GM12878 (cell line): ENCODE measurements at regions not wholly inside any gene's neighbourhood (a gene's known extent, or its start where the extent isn't known, plus 50 kb on each side); places are given as distances from the start of the nearest gene placed in this dataset.

ENCODE experiments used
- ATAC-seq: fragments of 200-7000 bp; cut with Tn5 transposase; 3 replicates; pipeline ENCODE4 v1.9.1; 2020; ENCODE audit warnings: mild to moderate bottlenecking, moderate library complexity
- BruUV-seq: library from RNA; stranded (reverse); fragments of 400-500 nt; replicated peaks from 2 replicates; lab custom pipeline; 2021; lab: Mats Ljungman, UMichigan
- CTCF ChIA-PET: fragments of 300-600 bp; sonication (Branson Sonifier 250); formaldehyde crosslinking; extraction: SDS; loops from one replicate; lab custom pipeline; 2021; ENCODE audit warnings: inconsistent platforms; lab: Yijun Ruan, JAX
- POLR2A ChIA-PET: fragments of 350-600 bp; formaldehyde crosslinking; extraction: SDS; loops from one replicate; lab custom pipeline; 2021; ENCODE audit warnings: inconsistent platforms; lab: Charles Lee
- RAD21 ChIA-PET: fragments of 300-600 bp; sonication (Branson Sonifier 250); formaldehyde crosslinking; loops from one replicate; lab custom pipeline; 2023; ENCODE audit warnings: antibody characterized with exemption; ENCODE audit not compliant: unreplicated experiment; lab: Charles Lee
- SMC1A ChIA-PET: fragments of 300-600 bp; sonication (Branson Sonifier 250); formaldehyde crosslinking; loops from one replicate; lab custom pipeline; 2023; ENCODE audit not compliant: unreplicated experiment, uncharacterized antibody; lab: Charles Lee
- DNase-seq: peaks from one replicate; pipeline ENCODE4 v3.0.0-alpha.2; 2011; ENCODE audit warnings: low read depth, low spot score
- FAIRE-seq: peaks from 3 replicates; lab custom pipeline; 2011; peaks lifted over from hg19 to GRCh38; lab: Jason Lieb, UNC
- H2AFZ ChIP-seq: 2 replicates; pipeline ENCODE4 v1.6.0; 2011; ENCODE audit warnings: low read depth, low read length, control low read depth; ENCODE audit not compliant: control insufficient read depth
- H3K27ac ChIP-seq: 2 replicates; pipeline ENCODE4 v1.5.1; 2011; ENCODE audit warnings: control low read depth; ENCODE audit not compliant: control insufficient read depth, insufficient read depth
- H3K27me3 ChIP-seq, 2 experiments: replicated peaks in 1 of 2; 2 replicates each; pipeline versions ENCODE4 v1.6.0 to v1.6.1; 2011; ENCODE audit warnings: low read length in 1 of 2; ENCODE audit not compliant: control insufficient read depth in 2 of 2, insufficient read depth in 2 of 2
- H3K36me3 ChIP-seq, 2 experiments: 2 replicates each; pipeline ENCODE4 v1.5.1; 2011; ENCODE audit warnings: low read length in 1 of 2; ENCODE audit not compliant: control insufficient read depth in 2 of 2, insufficient read depth in 2 of 2
- H3K4me1 ChIP-seq: 2 replicates; pipeline ENCODE4 v1.6.1; 2011; ENCODE audit warnings: mild to moderate bottlenecking, low read length, moderate library complexity, mixed read lengths; ENCODE audit not compliant: control insufficient read depth, insufficient read depth
- H3K4me2 ChIP-seq: 2 replicates; pipeline ENCODE4 v1.6.0; 2011; ENCODE audit warnings: control low read depth; ENCODE audit not compliant: control insufficient read depth, insufficient read depth
- H3K4me3 ChIP-seq: fragments of 200-600 bp; sonication (generic); 2 replicates; pipeline ENCODE4 v1.5.1; 2016
- H3K79me2 ChIP-seq: 2 replicates; pipeline ENCODE4 v1.6.0; 2011; ENCODE audit warnings: low read length; ENCODE audit not compliant: control insufficient read depth, insufficient read depth
- H3K9ac ChIP-seq: 2 replicates; pipeline ENCODE4 v1.8.0; 2011; ENCODE audit warnings: low read length, control low read depth, mixed read lengths; ENCODE audit not compliant: control insufficient read depth, insufficient read depth
- H3K9me3 ChIP-seq: replicated peaks from 3 replicates; pipeline ENCODE4 v1.5.1; 2011; ENCODE audit warnings: mild to moderate bottlenecking, low read length; ENCODE audit not compliant: control insufficient read depth, insufficient read depth
- H4K20me1 ChIP-seq: 2 replicates; pipeline ENCODE4 v1.6.0; 2011; ENCODE audit not compliant: control insufficient read depth, insufficient read depth
- CBFB ChIP-seq: IDR thresholded peaks from 2 replicates; pipeline ENCODE4 v1.6.1; 2016; ENCODE audit warnings: antibody characterized with exemption, low read depth
- CHD4 ChIP-seq: fragments of 200-600 bp; sonication (generic); IDR thresholded peaks from 2 replicates; pipeline ENCODE4 v1.6.1; 2016; ENCODE audit warnings: mild to moderate bottlenecking
- DPF2 ChIP-seq: fragments of 450-650 bp; IDR thresholded peaks from 2 replicates; pipeline ENCODE4 v1.6.1; 2017; ENCODE audit warnings: mild to moderate bottlenecking
- EP300 ChIP-seq, 2 experiments: fragments of 150-350 bp in 1 of 2; IDR thresholded peaks; 2 replicates each; pipeline ENCODE4 v1.6.1; 2011 to 2012; ENCODE audit warnings: low read depth in 2 of 2, low read length in 2 of 2, borderline replicate concordance in 1 of 2, improper control_type of control experiment in 1 of 2, inconsistent platforms in 1 of 2; ENCODE audit not compliant: control insufficient read depth in 1 of 2
- MEF2A ChIP-seq: IDR thresholded peaks from 2 replicates; pipeline ENCODE4 v1.6.1; 2011; ENCODE audit warnings: low read depth, mild to moderate bottlenecking, low read length, moderate library complexity; ENCODE audit not compliant: insufficient read depth
- MXI1 ChIP-seq: fragments of 150-350 bp; IDR thresholded peaks from 2 replicates; pipeline ENCODE4 v1.6.1; 2011; ENCODE audit warnings: low read depth, mild to moderate bottlenecking, inconsistent platforms, low read length, improper control_type of control experiment
- PBX3 ChIP-seq: IDR thresholded peaks from 2 replicates; pipeline ENCODE4 v1.6.1; 2011; ENCODE audit warnings: mild to moderate bottlenecking, low read depth, low read length, moderate library complexity; ENCODE audit not compliant: insufficient replicate concordance
- POLR2AphosphoS2 ChIP-seq: IDR thresholded peaks from 2 replicates; pipeline ENCODE4 v1.6.1; 2011; ENCODE audit warnings: low read depth, mild to moderate bottlenecking, low read length, improper control_type of control experiment, moderate library complexity
- RCOR1 ChIP-seq: conservative IDR thresholded peaks from 2 replicates; pipeline ENCODE4 v1.6.1; 2012; ENCODE audit warnings: low read depth, low read length, improper control_type of control experiment
- RELA ChIP-seq: fragments of 450-650 bp; IDR thresholded peaks from 2 replicates; pipeline ENCODE4 v1.8.0; 2014; ENCODE audit warnings: borderline replicate concordance; ENCODE audit not compliant: partially characterized antibody
- REST ChIP-seq: IDR thresholded peaks from 2 replicates; pipeline ENCODE4 v1.6.1; 2012; ENCODE audit warnings: mild to moderate bottlenecking, low read depth, low read length
- SMAD5 ChIP-seq: IDR thresholded peaks from 2 replicates; pipeline ENCODE4 v1.6.1; 2016; ENCODE audit warnings: antibody characterized with exemption, low read depth
- SMC3 ChIP-seq: IDR thresholded peaks from 2 replicates; pipeline ENCODE4 v1.6.1; 2011; ENCODE audit warnings: low read length, improper control_type of control experiment, borderline replicate concordance
- TAF1 ChIP-seq: IDR thresholded peaks from 2 replicates; pipeline ENCODE4 v1.6.1; 2011; ENCODE audit warnings: mild to moderate bottlenecking, low read depth, low read length, borderline replicate concordance
- TCF7 ChIP-seq: IDR thresholded peaks from 2 replicates; pipeline ENCODE4 v1.6.1; 2014; ENCODE audit warnings: antibody characterized with exemption, borderline replicate concordance
- WRNIP1 ChIP-seq: IDR thresholded peaks from 2 replicates; pipeline ENCODE4 v1.6.1; 2011; ENCODE audit warnings: low read depth, low read length, improper control_type of control experiment, borderline replicate concordance
- ZNF24 ChIP-seq: fragments of 450-650 bp; IDR thresholded peaks from 2 replicates; pipeline ENCODE4 v1.6.1; 2017; ENCODE audit warnings: antibody characterized with exemption, mild to moderate bottlenecking
- ZSCAN29 ChIP-seq: fragments of 450-650 bp; IDR thresholded peaks from 2 replicates; pipeline ENCODE4 v1.6.1; 2017; ENCODE audit warnings: mild to moderate bottlenecking, moderate library complexity
- ZZZ3 ChIP-seq: IDR thresholded peaks from 2 replicates; pipeline ENCODE4 v1.6.1; 2011; ENCODE audit warnings: low read depth; ENCODE audit not compliant: control insufficient read depth, insufficient read length
- in situ Hi-C: fragments of 300-500 bp; cut with MboI; formaldehyde crosslinking; loops from 9 replicates; pipeline ENCODE4 v1.14.3; 2018; ENCODE audit warnings: mixed read lengths
- intact Hi-C: fragments of 100-400 bp; cut with micrococcal nuclease; formaldehyde crosslinking; loops from one replicate; pipeline ENCODE4 v1.14.2; 2022; ENCODE audit not compliant: unreplicated experiment

GRCh38 chr1:80085067-80085466 is 1078.5 kb upstream of the ADGRL4 start:
- ChIA-PET RAD21 (no interaction called here), SMC1A (no interaction called here), CTCF (no interaction called here), POLR2A (no interaction called here)
- Histone ChIP-seq H3K27ac (no peak overlapping the region), H3K27me3 (no peaks in the 10 kb centered on the region), H3K4me1 (no peaks in the 10 kb centered on the region), H3K79me2 (no peaks in the 10 kb centered on the region), H3K4me3 (no peak overlapping the region), H3K9me3 (no peaks in the 10 kb centered on the region), H3K4me2 (no peak overlapping the region), H3K36me3 (no peaks in the 10 kb centered on the region), H2AFZ (no peak overlapping the region), H3K9ac (no peak overlapping the region), H4K20me1 (no peaks in the 10 kb centered on the region)
- intact Hi-C loops, result no loop called here
- no TSS peak for BruUV-seq
- in situ Hi-C loops, result no loop called here
- no peak for FAIRE-seq
- no peak for DNase-seq
- ATAC-seq, result no peak
- no peak for TF ChIP-seq CBFB
- no peak for TF ChIP-seq MEF2A
- no peak for TF ChIP-seq DPF2
- TF ChIP-seq ZZZ3, result no peak
- TF ChIP-seq SMC3, result no peak
- TF ChIP-seq REST, result no peak
- TF ChIP-seq EP300 (IDR thresholded peaks at IDR 0.05; ENCODE audit: borderline replicate concordance in 1 of 2, control insufficient read depth in 1 of 2, low read depth in 2 of 2, low read length in 2 of 2), result no peak
- TF ChIP-seq PBX3, result no peak
- TF ChIP-seq TAF1, result no peak
- no peak for TF ChIP-seq SMAD5
- TF ChIP-seq TCF7, result no peak
- TF ChIP-seq ZSCAN29, result no peak
- TF ChIP-seq WRNIP1, result no peak
- no peak for TF ChIP-seq POLR2AphosphoS2
- TF ChIP-seq RELA, result no peak
- TF ChIP-seq CHD4, result no peak
- TF ChIP-seq ZNF24, result no peak
- TF ChIP-seq RCOR1, result no peak
- no peak for TF ChIP-seq MXI1
